Thymus (tissue), 11 donors: ENCODE measurements at regions not wholly inside any gene's neighbourhood (a gene's known extent, or its start where the extent isn't known, plus 50 kb on each side); places are given as distances from the start of the nearest gene placed in this dataset.

Experiments used
- DNase-seq, 9 donors: peaks; one replicate each; pipeline ENCODE4 v3.0.0-alpha.2; 2013; ENCODE audit warnings: low spot score in 9 of 9, low read depth in 6 of 9, missing footprints in 1 of 9
- H3K27ac ChIP-seq, 2 donors: one replicate each; pipeline ENCODE4 v1.5.1; 2013; ENCODE audit warnings: control low read depth in 1 of 2, low read depth in 1 of 2, low read length in 1 of 2, mild to moderate bottlenecking in 1 of 2, moderate library complexity in 1 of 2
- H3K27me3 ChIP-seq, 2 donors: one replicate each; pipeline ENCODE4 v1.5.1; 2013; ENCODE audit warnings: low read length in 1 of 2; ENCODE audit not compliant: control insufficient read depth in 2 of 2, insufficient read depth in 1 of 2
- H3K36me3 ChIP-seq, 2 donors: one replicate each; pipeline ENCODE4 v1.5.1; 2013; ENCODE audit warnings: low read length in 1 of 2, mild to moderate bottlenecking in 1 of 2, moderate library complexity in 1 of 2; ENCODE audit not compliant: control insufficient read depth in 2 of 2, insufficient read depth in 2 of 2
- H3K4me1 ChIP-seq, 2 donors: one replicate each; pipeline ENCODE4 v1.5.1; 2013; ENCODE audit warnings: low read length in 2 of 2; ENCODE audit not compliant: control insufficient read depth in 2 of 2, insufficient read depth in 2 of 2
- H3K4me3 ChIP-seq, 2 donors: one replicate each; pipeline ENCODE4 v1.5.1; 2013; ENCODE audit warnings: low read length in 2 of 2, control low read depth in 1 of 2, mild to moderate bottlenecking in 1 of 2
- H3K9me3 ChIP-seq, 2 donors: one replicate each; pipeline ENCODE4 v1.5.1; 2013; ENCODE audit warnings: low read length in 1 of 2, mild to moderate bottlenecking in 1 of 2; ENCODE audit not compliant: control insufficient read depth in 2 of 2, insufficient read depth in 1 of 2
- WGBS: extraction: QIAGEN DNeasy Blood & Tissue Kit; methylation state at CpG from one replicate; pipeline ENCODE4 v1.1.7; 2013; 5-methylcytosine and 5-hydroxymethylcytosine counted together
- donor health status: healthy.

DNA sequence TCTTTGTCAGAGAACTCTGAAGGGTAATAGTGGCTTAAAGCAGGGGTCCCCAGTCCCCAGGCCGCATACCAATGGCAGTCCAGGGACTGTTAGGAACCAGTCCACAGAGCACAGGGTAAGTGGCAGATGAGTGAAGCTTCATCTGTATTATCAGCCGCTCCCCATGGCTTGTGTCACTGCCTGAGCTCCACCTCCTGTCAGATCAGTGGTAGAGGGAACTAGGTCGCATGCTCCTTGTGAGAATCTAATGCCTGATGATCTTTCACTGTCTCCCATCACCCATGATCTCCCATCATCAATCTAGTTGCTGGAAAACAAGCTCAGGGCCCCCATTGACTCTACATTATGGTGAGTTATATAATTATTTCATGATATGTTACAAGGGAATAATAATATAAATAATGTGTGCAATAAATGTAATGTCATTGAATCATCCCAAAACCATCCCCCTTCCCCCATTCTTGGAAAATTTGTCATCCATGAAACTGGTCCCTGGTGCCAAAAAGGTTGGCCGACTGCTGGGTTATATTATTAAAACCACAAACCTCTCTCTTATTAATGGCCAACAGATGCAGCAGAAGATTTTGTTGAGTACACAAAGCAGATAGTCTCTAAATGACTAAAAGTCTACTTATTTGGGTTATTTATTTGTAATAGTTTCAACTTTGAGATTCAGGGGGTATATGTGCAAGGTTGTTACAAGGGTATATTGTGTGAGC lies 782.7 kb downstream of the CDH11 start:
- Histone ChIP-seq H3K27me3 (no peaks in the 10 kb centered on the region), H3K4me1 (no peaks in the 10 kb centered on the region), H3K4me3 (no peak overlapping the region), H3K36me3 (no peaks in the 10 kb centered on the region), H3K27ac (no peak overlapping the region), H3K9me3 (no peaks in the 10 kb centered on the region)
- 89% methylated on average over 4 of the region's 4 CpGs for WGBS
- DNase-seq: no peak

DNA sequence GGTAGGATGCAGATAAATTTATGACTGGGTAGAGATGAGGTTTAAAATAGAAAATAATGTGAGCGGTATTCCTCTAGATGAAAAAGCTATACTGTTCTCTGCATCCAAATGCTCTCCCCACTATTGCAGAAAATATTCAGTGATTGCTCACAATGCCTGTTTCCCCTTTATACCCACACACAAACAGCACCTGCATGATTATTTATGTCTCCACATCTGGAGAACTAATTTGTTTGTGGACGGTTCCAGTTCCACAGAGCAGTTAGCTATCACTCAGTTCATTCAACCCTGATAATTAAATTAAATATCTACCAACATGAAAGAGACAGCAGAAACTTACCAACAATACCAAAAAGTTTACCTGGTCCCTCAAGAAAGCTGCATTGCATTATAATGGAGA lies 800.0 kb downstream of the CDH11 start:
- no peak for DNase-seq
- Histone ChIP-seq H3K27ac (no peak overlapping the region), H3K9me3 (no peaks in the 10 kb centered on the region), H3K4me1 (no peaks in the 10 kb centered on the region), H3K36me3 (no peaks in the 10 kb centered on the region), H3K27me3 (no peaks in the 10 kb centered on the region), H3K4me3 (no peak overlapping the region)
- 89% methylated on average over 2 of the region's 2 CpGs for WGBS

DNA sequence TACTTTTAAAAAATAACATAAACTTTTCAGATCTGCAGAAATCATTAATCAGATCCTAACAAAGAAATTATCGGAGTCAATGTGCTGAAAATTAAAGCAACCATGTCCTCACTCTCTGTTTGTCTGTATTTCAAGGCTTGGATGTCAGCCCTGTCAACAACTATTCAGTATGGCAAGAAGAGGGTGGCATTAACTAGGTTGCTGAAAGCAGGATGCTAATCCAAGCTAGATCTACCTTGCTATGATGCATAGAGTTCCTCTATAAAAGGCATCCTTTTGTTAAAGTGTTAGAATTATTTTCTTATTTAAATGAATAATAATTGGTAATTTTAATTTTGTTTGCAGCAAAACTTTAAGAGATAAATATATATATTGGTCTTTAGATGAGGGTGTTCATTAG lies 800.8 kb downstream of the CDH11 start:
- H3K27me3 ChIP-seq: no peaks in the 10 kb centered on the region
- H3K36me3 ChIP-seq: no peaks in the 10 kb centered on the region
- H3K4me3 ChIP-seq: no peak overlapping the region
- WGBS: 93% methylated on average over 1 of the region's 1 CpG
- H3K9me3 ChIP-seq: no peaks in the 10 kb centered on the region
- DNase-seq: no peak
- no peaks in the 10 kb centered on the region for H3K4me1 ChIP-seq
- H3K27ac ChIP-seq: no peak overlapping the region

DNA sequence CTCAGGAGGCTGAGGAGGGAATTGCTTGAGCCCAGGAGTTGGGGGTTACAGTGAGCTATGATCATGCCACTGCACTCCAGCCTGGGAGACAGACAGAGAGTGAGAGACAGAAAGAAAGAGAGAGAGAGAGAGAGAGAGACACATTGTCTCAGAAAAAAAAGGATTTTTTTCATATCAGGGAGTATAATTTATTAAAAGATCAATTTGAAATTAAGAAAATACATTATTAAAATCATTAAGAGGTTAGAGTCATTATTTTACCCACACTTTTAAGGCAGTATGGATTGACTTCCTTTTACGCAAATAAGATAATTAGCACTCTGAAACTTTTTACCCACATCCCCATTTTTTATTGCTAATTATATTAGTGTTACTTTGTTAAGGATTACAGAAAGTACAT lies 804.3 kb downstream of the CDH11 start:
- Histone ChIP-seq H3K27ac (no peak overlapping the region), H3K4me1 (no peaks in the 10 kb centered on the region), H3K9me3 (no peaks in the 10 kb centered on the region), H3K36me3 (no peaks in the 10 kb centered on the region), H3K27me3 (no peaks in the 10 kb centered on the region), H3K4me3 (no peak overlapping the region)
- WGBS: 94% methylated on average over 1 of the region's 1 CpG
- no peak for DNase-seq

DNA sequence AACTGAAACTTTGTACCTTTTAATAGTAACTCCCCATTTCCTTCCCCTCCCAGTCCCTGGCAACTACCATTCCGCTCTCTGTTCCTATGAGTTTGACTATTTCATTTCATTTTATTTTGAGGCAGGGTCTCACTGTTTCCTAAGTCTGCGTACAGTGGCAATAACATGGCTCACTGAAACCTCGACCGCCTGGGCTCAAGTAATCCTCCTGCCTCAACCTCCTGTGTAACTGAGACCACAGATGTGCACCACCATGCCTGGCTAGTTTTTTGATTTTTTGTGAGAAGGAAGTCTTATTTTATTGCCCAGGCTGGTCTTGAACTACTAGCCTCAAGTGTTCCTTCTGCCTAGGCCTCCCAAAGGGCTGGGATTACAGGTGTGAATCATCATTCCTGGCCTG lies 808.1 kb downstream of the CDH11 start:
- Histone ChIP-seq H3K9me3 (no peaks in the 10 kb centered on the region), H3K27me3 (no peaks in the 10 kb centered on the region), H3K36me3 (no peaks in the 10 kb centered on the region), H3K4me1 (no peaks in the 10 kb centered on the region), H3K27ac (no peak overlapping the region), H3K4me3 (no peak overlapping the region)
- no peak for DNase-seq
- WGBS: 90% methylated on average over 4 of the region's 4 CpGs

DNA sequence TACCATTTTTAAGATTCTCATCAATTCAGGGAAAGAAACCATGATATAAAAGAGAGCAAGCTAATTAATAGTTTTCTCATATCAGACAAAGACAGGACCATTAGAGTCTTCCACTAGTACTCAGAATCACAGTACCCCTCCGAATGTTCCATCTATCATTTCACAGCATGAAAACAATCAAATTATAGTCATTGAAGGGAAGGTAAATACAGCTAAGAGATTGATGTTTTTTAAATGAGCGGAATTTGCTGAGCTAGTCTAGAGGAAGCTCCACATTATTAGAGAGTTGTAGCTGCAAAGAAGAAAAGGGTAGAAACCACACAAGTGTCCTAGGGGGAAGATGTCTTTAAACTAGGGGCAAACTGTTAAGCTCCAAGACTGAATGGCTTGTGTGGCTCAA lies 808.9 kb downstream of the CDH11 start:
- no peaks in the 10 kb centered on the region for H3K36me3 ChIP-seq
- WGBS: 91% methylated on average over 2 of the region's 2 CpGs

DNA sequence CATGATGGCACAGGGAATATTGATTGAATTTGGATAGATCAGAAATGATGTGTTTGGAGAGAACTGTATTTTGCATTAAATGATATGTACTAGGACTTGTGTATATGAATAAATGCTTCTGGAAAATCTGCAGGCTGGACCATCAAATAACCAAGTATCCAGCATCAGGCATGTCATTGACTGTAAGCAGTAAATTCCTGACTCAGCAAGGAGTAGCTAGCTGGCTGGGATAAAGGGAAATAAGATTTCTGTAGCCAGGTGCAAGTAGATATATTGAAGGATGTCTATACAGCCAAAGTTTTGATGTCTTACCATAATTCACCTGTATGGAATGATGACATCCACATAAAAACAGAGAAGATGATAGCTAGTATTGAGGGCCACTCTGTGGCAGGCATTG lies 809.6 kb downstream of the CDH11 start:
- H3K27ac ChIP-seq: no peak overlapping the region
- H3K9me3 ChIP-seq: no peaks in the 10 kb centered on the region
- no peak for DNase-seq
- H3K4me1 ChIP-seq: no peaks in the 10 kb centered on the region
- H3K27me3 ChIP-seq: no peaks in the 10 kb centered on the region
- H3K36me3 ChIP-seq: no peaks in the 10 kb centered on the region
- no peak overlapping the region for H3K4me3 ChIP-seq

More for the DNA sequence above, 808.9 kb downstream of the CDH11 start:
- Histone ChIP-seq H3K4me3 (no peak overlapping the region), H3K4me1 (no peaks in the 10 kb centered on the region), H3K27me3 (no peaks in the 10 kb centered on the region), H3K9me3 (no peaks in the 10 kb centered on the region), H3K27ac (no peak overlapping the region)
- no peak for DNase-seq

DNA sequence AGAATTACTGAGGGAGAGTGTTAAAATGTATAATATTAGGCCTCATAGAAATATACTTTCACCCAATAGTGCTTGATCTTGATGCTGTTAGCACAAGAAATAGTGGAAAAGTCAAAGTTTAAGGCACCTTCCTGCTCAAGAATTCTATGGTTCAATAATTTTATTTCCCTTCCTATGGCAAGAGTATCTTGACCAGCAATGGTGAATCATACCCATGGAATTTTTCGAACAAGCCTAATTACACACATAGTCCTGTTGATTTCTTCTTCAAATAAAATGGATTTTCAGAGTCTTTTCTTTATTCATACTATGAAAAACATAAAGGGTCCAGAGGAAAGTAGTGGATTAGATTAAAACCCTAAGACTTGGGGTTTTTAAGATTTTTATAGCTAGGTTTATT lies 810.6 kb downstream of the CDH11 start:
- no peak overlapping the region for H3K27ac ChIP-seq
- no peak overlapping the region for H3K4me3 ChIP-seq
- H3K27me3 ChIP-seq: no peaks in the 10 kb centered on the region
- no peaks in the 10 kb centered on the region for H3K4me1 ChIP-seq
- H3K36me3 ChIP-seq: no peaks in the 10 kb centered on the region
- no peak for DNase-seq
- no peaks in the 10 kb centered on the region for H3K9me3 ChIP-seq
- WGBS: 91% methylated on average over 1 of the region's 1 CpG

DNA sequence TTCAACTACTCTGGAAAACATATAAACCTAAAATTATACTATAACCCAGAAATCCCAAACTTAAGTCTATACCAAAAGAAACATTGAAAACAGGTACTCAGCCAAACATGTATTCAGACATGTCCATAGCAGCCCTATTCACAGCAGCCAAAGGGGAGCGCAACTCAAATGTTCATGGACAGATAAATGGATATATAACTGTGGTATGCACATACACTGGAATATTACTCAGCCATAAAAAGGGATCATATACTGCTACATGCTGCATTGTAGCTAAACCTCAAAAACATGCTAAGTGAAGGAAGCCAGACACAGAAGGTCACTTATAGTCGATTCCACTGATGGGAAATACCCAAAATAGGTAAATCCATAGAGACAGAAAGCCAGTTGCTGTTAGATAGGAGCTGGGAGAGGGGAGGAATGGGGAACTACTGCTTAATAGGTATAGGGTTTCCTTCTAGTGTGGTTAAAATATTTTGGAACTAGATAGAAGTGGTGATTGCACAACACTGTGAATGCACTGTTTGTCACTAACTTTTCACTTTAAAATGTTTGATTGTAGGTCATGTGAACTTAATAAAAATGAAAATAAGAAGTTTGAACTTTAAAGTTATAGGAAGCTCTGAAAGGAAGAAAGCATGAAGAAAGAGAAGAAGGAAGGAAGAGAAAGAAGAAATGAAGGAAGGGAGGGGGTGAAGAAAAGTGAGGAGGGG lies 812.3 kb downstream of the CDH11 start:
- H3K27ac ChIP-seq: no peak overlapping the region
- no peaks in the 10 kb centered on the region for H3K36me3 ChIP-seq
- 69% methylated on average over 2 of the region's 2 CpGs for WGBS
- DNase-seq: no peak
- H3K4me1 ChIP-seq: no peaks in the 10 kb centered on the region
- H3K4me3 ChIP-seq: no peak overlapping the region
- no peaks in the 10 kb centered on the region for H3K9me3 ChIP-seq
- H3K27me3 ChIP-seq: no peaks in the 10 kb centered on the region
